Ovary (tissue), 7 donors: ENCODE measurements at regions not wholly inside any gene's neighbourhood (a gene's known extent, or its start where the extent isn't known, plus 50 kb on each side); places are given as distances from the start of the nearest gene placed in this dataset.

ENCODE experiments used
- DNase-seq, 5 donors: peaks; one replicate each; pipeline ENCODE4 v3.0.0-alpha.2; 2019 to 2020
- H3K27ac ChIP-seq, 2 donors: fragments of 200-600 bp; one replicate each; pipeline versions ENCODE4 v1.5.1 to v1.8.0; 2019 to 2022
- H3K27me3 ChIP-seq: fragments of 200-600 bp; one replicate; pipeline ENCODE4 v1.8.0; 2022
- H3K36me3 ChIP-seq: fragments of 200-600 bp; sonication (generic); one replicate; pipeline ENCODE4 v1.5.1; 2019
- H3K4me1 ChIP-seq: one replicate; pipeline ENCODE4 v1.8.1; 2013; ENCODE audit warnings: mild to moderate bottlenecking, moderate library complexity; ENCODE audit not compliant: insufficient read depth
- H3K4me3 ChIP-seq: fragments of 200-600 bp; sonication (generic); one replicate; pipeline ENCODE4 v1.5.1; 2017
- H3K9me3 ChIP-seq, 2 donors: fragments of 200-600 bp in 1 of 2; sonication (generic) in 1 of 2; one replicate each; pipeline versions ENCODE4 v1.5.1 to v1.8.1; 2013 to 2019; ENCODE audit warnings: mild to moderate bottlenecking in 1 of 2, moderate library complexity in 1 of 2
- CTCF ChIP-seq, 3 donors: fragments of 450-650 bp in 2 of 3; fragments of 200-600 bp in 1 of 3; IDR thresholded peaks; one replicate each; pipeline versions ENCODE4 v1.5.1 to v1.8.0; 2016 to 2022; ENCODE audit warnings: antibody characterized with exemption in 3 of 3, mild to moderate bottlenecking in 1 of 3
- EP300 ChIP-seq: sonication (generic); formaldehyde crosslinking; IDR thresholded peaks from one replicate; pipeline ENCODE4 v1.6.1; 2017; ENCODE audit warnings: antibody characterized with exemption
- POLR2A ChIP-seq: fragments of 450-650 bp; IDR thresholded peaks from one replicate; pipeline ENCODE4 v1.6.1; 2017; ENCODE audit warnings: antibody characterized with exemption, mild to moderate bottlenecking, moderate library complexity
- WGBS, 3 donors: extraction: QIAGEN DNeasy Blood & Tissue Kit in 1 of 3; methylation state at CpG; one replicate each; pipeline versions ENCODE4 v1.1.5 to v1.1.7; 2013 to 2017; 5-methylcytosine and 5-hydroxymethylcytosine counted together
- intact Hi-C, 4 donors: fragments of 100-400 bp; cut with DNase I; formaldehyde crosslinking; loops; one replicate each; pipeline versions ENCODE4 v1.11.0 to v1.15.1; 2022 to 2023
- donor health status: DM: no; HTN: no; CAD: no; lungs with moderate emphysema.
- donor health status: DM: no; HTN: no; CAD: no.
- donor health status: Bipolar disorder and iron deficiency.
- donor health status: DM: no; HTN: no; CAD: no.
- donor health status: DM: yes; HTN: yes; CAD: no.

GRCh38 chr12:19829100-19829853, 390.0 kb downstream of the AEBP2 start:
- Histone ChIP-seq H3K27me3 (no peaks in the 10 kb centered on the region), H3K27ac (no peak overlapping the region), H3K9me3 (no peaks in the 10 kb centered on the region), H3K36me3 (no peaks in the 10 kb centered on the region), H3K4me1 (no peaks in the 10 kb centered on the region), H3K4me3 (no peak overlapping the region)
- 77 to 82% (median 80%) methylated on average over 4 of the region's 4 CpGs for WGBS, 3 donors
- no peak for TF ChIP-seq POLR2A
- TF ChIP-seq CTCF (IDR thresholded peaks at IDR 0.05), result no peak
- TF ChIP-seq EP300, result no peak
- intact Hi-C loops, result no loop called here
- DNase-seq, result no peak

- no peak overlapping the region for H3K27ac ChIP-seq
- no peaks in the 10 kb centered on the region for H3K27me3 ChIP-seq
- DNase-seq, result no peak
- TF ChIP-seq CTCF (IDR thresholded peaks at IDR 0.05), result no peak
- TF ChIP-seq EP300, result no peak
- no peak for TF ChIP-seq POLR2A
- H3K9me3 ChIP-seq, result no peaks in the 10 kb centered on the region
- intact Hi-C loops, result no loop called here
- WGBS, 3 donors, result 38 to 41% (median 41%) methylated on average over 2 of the region's 2 CpGs
- no peaks in the 10 kb centered on the region for H3K4me1 ChIP-seq
- H3K36me3 ChIP-seq, result no peaks in the 10 kb centered on the region
- no peak overlapping the region for H3K4me3 ChIP-seq
Measured at GRCh38 chr12:19830446-19830845, 391.2 kb downstream of the AEBP2 start.

- TF ChIP-seq EP300 (no peak), CTCF (IDR thresholded peaks at IDR 0.05) (no peak), POLR2A (no peak)
- no peak overlapping the region for H3K4me3 ChIP-seq
- WGBS, 3 donors, result 8 to 11% (median 8%) methylated on average over 2 of the region's 2 CpGs
- no peak for DNase-seq
- H3K4me1 ChIP-seq, result no peaks in the 10 kb centered on the region
- H3K36me3 ChIP-seq, result no peaks in the 10 kb centered on the region
- H3K9me3 ChIP-seq, result no peaks in the 10 kb centered on the region
- peak overlapping the region in 1 of 2 donors; percentile 24 for H3K27ac ChIP-seq
- no peaks in the 10 kb centered on the region for H3K27me3 ChIP-seq
- intact Hi-C loops, result no loop called here
Measured at GRCh38 chr12:19833775-19834501, 394.6 kb downstream of the AEBP2 start.

GRCh38 chr12:19834592-19834991, 395.3 kb downstream of the AEBP2 start:
- DNase-seq, result no peak

More at GRCh38 chr12:19834592-19834991, 395.3 kb downstream of the AEBP2 start:
- Histone ChIP-seq H3K36me3 (no peaks in the 10 kb centered on the region), H3K4me1 (no peaks in the 10 kb centered on the region), H3K27ac (no peak overlapping the region), H3K27me3 (no peaks in the 10 kb centered on the region), H3K9me3 (no peaks in the 10 kb centered on the region), H3K4me3 (no peak overlapping the region)
- intact Hi-C loops, result no loop called here
- TF ChIP-seq POLR2A (no peak), CTCF (IDR thresholded peaks at IDR 0.05) (no peak), EP300 (no peak)
